GM21619 (cell line): ENCODE measurements at regions not wholly inside any gene's neighbourhood (a gene's known extent, or its start where the extent isn't known, plus 50 kb on each side); places are given as distances from the start of the nearest gene placed in this dataset.
"Not testable (repeated sequence)": the region's sequence is repeated elsewhere in the genome, so short reads cannot be mapped to it uniquely, and the experiment has no call there.

Source experiments
- ATAC-seq: cut with Tn5 transposase; IDR thresholded peaks from one replicate; pipeline ENCODE4 v1.9.1; 2021; ENCODE audit not compliant: unreplicated experiment

- no peak for ATAC-seq
Observed at GRCh38 chr19:31840371-31840770, 491.1 kb upstream of the TSHZ3 start.

- no peak for ATAC-seq
Observed at GRCh38 chr19:31841755-31842154, 492.5 kb upstream of the TSHZ3 start.

DNA sequence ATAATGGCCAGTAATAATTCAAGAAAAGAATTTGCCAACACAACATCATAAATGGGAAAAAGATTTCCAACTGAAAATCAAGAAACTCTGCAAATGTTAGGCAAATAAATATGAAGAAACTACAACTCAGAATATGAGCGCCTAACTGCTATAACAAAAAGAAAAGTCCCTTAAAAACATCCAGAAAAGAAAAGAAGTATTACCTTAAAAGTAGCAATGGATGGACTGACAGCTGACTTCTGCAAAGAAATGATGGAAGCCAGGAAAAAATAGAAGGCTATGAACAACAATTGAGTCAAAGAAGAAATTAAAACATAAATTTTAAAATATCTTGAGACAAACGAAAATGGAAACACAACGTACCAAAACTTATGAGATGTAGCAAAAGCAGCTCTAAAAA, 482.3 kb upstream of the ZNF507 start:
- ATAC-seq = no peak

DNA sequence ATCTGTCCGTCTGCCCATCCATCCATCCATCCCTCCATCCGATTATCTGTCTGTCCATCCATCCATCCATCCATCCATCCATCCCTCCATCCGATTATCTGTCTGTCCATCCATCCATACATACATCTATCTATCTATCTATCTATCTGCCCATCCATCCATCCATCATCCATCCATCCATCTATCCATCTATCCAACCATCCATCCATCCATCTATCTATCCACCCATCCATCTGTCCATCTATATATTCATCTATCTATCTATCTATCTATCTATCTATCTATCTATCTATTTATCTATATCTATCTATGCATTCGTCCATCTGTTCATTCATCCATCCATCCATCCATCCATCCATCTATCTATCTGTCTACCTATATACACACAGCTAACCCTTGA, 471.1 kb upstream of the ZNF507 start:
- no peak for ATAC-seq

GRCh38 chr19:31875591-31875990, 469.8 kb upstream of the ZNF507 start:
- no peak for ATAC-seq

DNA sequence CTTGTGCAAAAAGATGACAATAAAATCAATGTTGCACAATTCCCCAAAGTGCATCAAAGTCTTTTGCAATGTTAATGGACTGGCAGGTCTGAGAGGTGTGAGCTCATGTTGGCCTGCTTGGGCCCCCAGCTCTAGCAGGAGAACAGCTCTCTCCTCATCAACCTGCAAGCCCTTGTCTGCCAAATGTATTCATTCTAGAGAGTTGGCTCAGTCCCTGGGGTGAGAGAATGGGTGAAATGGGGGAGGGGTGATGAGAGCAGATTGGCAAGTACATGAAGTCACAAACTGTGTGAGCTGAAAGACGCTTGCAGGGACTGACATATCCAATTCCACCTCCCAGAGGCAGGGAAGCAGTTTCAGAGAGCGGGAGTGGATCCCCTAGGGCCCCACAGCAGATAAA, 465.1 kb upstream of the ZNF507 start:
- ATAC-seq = no peak

GRCh38 chr19:31881988-31882387, 463.4 kb upstream of the ZNF507 start:
- no peak for ATAC-seq

GRCh38 chr19:31882709-31883108, 462.7 kb upstream of the ZNF507 start:
- no peak for ATAC-seq

DNA sequence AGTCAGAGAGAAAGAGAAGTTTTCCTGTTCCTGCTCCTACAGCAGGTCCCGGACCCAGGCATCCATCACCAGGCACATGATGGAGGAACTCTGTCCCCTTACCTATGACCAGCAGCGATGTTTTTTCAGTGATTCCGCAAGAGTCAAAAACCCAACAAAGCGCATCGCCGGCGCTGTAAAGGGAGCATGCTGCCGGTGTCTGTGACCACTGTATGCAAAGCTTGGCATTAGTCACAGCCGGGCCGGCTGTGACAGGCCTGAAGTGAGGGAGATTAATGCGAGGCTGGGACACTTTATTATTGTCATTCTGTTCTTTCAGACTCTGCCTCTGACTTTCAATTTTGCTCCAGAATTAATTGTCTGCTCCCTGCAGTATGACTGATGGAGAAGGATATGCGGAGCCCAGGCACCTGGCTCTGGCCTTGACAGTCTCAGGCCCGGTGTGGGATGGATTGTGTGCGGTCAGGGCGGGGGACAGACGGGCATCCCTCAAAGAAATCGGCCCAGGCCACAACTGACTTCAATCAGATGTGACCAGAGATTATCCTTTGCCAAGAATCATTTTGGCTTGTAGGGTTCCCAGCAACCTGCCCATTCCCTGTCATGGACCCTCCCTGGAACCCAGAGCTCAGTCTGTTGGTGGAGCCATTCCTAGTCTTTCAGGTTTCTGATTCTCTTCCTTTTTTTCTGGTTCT, 462.0 kb upstream of the ZNF507 start:
- ATAC-seq = no peak

DNA sequence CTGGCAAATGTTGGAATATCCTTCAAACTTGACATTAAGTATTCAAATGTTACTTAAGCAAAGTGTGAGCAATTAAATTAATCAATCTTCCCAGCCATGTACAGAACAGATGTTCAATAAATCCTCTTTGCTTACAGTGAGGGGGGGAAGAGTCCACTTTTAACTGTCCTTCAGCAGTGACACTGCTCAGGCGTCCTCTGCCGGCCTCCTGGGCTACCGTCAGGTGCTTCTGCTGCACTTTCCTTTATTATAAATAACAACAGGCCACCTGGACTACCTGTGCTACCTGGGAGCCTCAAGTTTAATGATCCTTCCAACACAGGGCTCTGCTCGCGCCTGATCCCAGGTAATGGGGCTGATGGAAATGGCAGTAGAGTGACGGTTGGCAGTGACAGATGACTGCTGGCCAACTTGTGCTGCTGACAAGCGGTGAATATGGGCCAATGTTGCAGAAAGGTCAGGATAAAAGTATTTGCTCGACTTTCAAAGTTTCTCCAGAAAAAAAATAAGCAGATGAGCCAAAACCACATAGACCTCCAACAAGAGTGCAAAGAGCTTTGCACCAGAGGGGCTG, 460.0 kb upstream of the ZNF507 start:
- ATAC-seq = no peak

DNA sequence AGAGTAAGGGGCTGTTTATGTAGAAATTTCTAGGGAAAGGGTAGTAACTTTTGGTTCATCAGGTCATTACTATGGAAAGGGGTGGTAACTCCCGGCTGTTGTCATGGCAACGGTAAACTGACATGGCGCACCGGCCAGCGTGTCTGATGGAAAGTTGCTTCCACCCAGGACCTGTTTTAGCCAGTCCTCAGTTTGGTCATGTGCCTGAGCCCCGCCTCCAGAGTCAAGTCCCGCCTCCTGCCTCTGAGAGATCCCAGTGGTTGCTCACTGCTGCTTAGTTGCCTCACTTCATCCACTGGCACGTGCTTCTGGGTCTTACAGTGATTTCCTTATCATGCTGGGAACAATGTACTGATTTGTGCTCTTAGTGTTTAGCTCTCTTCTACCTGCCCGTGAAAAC, 455.2 kb upstream of the ZNF507 start:
- ATAC-seq = no peak

GRCh38 chr19:31892060-31892459, 453.4 kb upstream of the ZNF507 start:
- ATAC-seq = no peak

DNA sequence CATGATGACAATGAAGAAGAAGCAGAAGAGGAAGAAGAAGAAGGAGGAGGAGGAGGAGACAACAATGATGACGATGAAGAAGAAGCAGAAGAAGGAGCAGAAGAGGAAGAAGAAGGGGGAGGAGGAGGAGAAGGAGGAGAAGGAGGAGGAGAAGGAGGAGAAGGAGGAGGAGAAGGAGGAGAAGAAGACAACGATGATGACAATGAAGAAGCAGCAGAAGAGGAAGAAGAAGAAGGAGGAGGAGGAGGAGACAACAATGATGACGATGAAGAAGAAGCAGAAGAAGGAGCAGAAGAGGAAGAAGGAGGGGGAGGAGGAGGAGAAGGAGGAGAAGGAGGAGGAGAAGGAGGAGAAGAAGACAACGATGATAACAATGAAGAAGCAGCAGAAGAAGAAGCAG, 451.9 kb upstream of the ZNF507 start:
- ATAC-seq = not testable (repeated sequence)

DNA sequence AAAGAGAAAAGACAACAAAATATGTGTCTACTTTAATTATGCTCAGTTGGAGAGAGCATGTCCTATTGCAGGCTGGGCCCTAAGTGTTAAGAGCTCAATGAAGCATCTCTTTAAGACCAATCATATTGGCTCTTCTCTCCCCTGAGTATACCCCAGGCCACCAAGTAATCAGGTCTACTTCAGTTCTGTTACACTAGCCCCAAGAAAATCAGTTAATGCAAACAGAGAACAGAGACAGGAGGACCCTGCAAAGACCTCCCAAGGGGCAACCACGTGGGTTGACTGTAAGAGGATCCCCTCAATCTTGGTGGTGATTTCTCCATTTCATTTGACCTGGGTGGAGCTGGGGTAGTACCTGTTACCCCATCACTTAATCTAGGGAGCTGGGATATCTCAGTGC, 451.0 kb upstream of the ZNF507 start:
- ATAC-seq = no peak

GRCh38 chr19:31897292-31897691, 448.1 kb upstream of the ZNF507 start:
- ATAC-seq = no peak

DNA sequence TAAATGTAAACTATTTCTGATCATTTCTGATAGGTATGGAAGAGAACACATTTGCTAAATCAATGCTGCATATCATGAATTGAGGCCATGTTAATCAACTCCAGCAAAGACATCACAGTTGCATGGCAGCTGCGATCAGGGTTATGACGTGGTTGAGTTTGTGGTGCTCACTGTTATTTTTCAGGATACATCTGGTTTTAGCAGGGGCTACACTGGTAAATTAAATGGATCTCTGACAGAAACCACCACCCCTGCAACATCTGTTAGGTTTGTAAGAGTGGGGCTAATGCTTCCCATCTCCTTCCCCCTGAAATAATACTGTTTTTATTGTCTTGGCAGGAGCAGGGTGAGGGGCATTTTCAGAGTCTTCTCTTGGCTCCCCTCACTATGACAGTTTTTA, 444.4 kb upstream of the ZNF507 start:
- ATAC-seq = no peak

DNA sequence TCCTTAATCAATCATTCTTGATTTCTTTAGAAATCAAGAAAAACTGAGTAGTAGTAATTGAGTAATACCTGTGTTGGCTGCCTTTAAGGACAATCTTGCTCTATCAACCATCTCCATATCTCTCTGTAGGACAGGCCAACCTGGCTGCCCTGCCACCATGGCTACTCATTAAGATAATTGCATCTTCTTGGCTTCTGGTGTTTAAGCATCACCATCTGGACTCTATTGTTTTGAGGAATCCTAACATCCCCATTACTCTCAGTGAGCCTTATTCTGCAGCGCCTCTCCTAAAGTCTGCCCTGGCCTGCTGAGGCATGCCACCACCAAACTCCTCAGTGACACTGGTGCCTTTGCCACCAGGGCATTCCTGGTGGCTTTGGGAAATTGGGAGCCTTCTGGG, 442.6 kb upstream of the ZNF507 start:
- no peak for ATAC-seq

GRCh38 chr19:31903979-31904378, 441.4 kb upstream of the ZNF507 start:
- ATAC-seq = no peak

DNA sequence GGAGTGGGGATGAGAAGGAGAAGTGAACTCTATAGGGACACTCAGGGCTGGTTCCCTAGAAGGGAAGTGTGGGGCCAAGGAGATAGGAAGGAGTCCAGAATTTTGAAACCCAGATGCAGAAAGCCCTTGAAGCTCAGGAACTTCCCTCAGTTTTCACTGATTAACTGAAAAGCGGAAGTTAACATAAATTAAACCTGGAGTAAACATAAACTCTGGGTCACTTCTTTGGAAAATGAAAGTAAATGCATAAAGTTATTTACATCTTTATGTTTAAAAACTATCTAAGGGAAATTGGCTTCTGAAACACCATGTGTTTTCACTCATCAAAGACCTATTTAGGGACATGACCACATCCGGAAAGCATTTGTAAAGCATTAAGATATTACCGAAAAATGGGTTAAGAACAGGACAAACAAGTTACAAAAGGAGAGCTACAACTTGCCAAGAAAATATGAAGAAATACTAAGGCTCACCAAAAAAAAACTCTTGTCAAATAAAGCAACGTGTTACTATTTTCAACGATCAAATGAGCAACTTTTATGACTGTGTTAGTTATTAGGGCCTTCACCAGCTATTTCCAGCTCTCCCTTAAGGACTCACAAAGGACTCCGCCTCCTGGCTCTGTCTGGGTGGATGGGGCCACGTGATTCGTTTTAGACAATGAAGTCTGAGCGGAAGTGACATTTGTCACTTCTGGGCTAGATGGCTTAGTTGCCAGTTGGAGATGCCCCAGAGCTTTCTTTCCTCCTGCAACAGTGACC, 439.1 kb upstream of the ZNF507 start:
- no peak for ATAC-seq

GRCh38 chr19:31907661-31908060, 437.7 kb upstream of the ZNF507 start:
- no peak for ATAC-seq

GRCh38 chr19:31908080-31908479, 437.3 kb upstream of the ZNF507 start:
- no peak for ATAC-seq

GRCh38 chr19:31908496-31909225, 436.7 kb upstream of the ZNF507 start:
- ATAC-seq = no peak
